Ascending aorta (tissue), 2 donors: ENCODE measurements at regions not wholly inside any gene's neighbourhood (a gene's known extent, or its start where the extent isn't known, plus 50 kb on each side); places are given as distances from the start of the nearest gene placed in this dataset.

Experiments
- DNase-seq, 2 donors: peaks; one replicate each; pipeline ENCODE4 v3.0.0-alpha.2; 2019; ENCODE audit warnings: low spot score in 2 of 2
- H3K27ac ChIP-seq, 2 donors: fragments of 200-600 bp; sonication (generic); one replicate each; pipeline ENCODE4 v1.5.1; 2016 to 2017; ENCODE audit warnings: mild to moderate bottlenecking in 1 of 2
- H3K27me3 ChIP-seq: fragments of 200-600 bp; sonication (generic); one replicate; pipeline ENCODE4 v1.5.1; 2017
- H3K36me3 ChIP-seq, 2 donors: fragments of 200-600 bp; sonication (generic); one replicate each; pipeline ENCODE4 v1.5.1; 2016
- H3K4me1 ChIP-seq, 2 donors: fragments of 200-600 bp; sonication (generic); one replicate each; pipeline ENCODE4 v1.5.1; 2016 to 2017; ENCODE audit warnings: mild to moderate bottlenecking in 1 of 2
- H3K4me3 ChIP-seq, 2 donors: fragments of 200-600 bp; sonication (generic); one replicate each; pipeline ENCODE4 v1.5.1; 2016 to 2017; ENCODE audit warnings: mild to moderate bottlenecking in 1 of 2
- H3K9me3 ChIP-seq, 2 donors: fragments of 200-600 bp; sonication (generic); one replicate each; pipeline ENCODE4 v1.5.1; 2016
- intact Hi-C: fragments of 100-400 bp; cut with DNase I; formaldehyde crosslinking; loops from one replicate; pipeline ENCODE4 v1.15.1; 2023
- TF ChIP-seq, protein P1 (sequence below), 3 experiments: fragments of 200-600 bp in 2 of 3; fragments of 450-650 bp in 1 of 3; sonication (generic) in 2 of 3; IDR thresholded peaks; one replicate each; pipeline ENCODE4 v1.5.1; 2016 to 2019; ENCODE audit warnings: antibody characterized with exemption in 3 of 3, mild to moderate bottlenecking in 1 of 3, moderate library complexity in 1 of 3

GRCh38 chr2:142462306-142462705 lies 331.5 kb upstream of the LRP1B start:
- no peaks in the 10 kb centered on the region for H3K36me3 ChIP-seq
- no peak overlapping the region for H3K27ac ChIP-seq
- no peaks in the 10 kb centered on the region for H3K4me1 ChIP-seq
- intact Hi-C loops: no loop called here
- H3K4me3 ChIP-seq: no peak overlapping the region
- no peak for DNase-seq
- H3K9me3 ChIP-seq: no peaks in the 10 kb centered on the region
- TF ChIP-seq, protein P1, sequence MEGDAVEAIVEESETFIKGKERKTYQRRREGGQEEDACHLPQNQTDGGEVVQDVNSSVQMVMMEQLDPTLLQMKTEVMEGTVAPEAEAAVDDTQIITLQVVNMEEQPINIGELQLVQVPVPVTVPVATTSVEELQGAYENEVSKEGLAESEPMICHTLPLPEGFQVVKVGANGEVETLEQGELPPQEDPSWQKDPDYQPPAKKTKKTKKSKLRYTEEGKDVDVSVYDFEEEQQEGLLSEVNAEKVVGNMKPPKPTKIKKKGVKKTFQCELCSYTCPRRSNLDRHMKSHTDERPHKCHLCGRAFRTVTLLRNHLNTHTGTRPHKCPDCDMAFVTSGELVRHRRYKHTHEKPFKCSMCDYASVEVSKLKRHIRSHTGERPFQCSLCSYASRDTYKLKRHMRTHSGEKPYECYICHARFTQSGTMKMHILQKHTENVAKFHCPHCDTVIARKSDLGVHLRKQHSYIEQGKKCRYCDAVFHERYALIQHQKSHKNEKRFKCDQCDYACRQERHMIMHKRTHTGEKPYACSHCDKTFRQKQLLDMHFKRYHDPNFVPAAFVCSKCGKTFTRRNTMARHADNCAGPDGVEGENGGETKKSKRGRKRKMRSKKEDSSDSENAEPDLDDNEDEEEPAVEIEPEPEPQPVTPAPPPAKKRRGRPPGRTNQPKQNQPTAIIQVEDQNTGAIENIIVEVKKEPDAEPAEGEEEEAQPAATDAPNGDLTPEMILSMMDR (IDR thresholded peaks at IDR 0.05): no peak
- no peaks in the 10 kb centered on the region for H3K27me3 ChIP-seq

- Histone ChIP-seq H3K9me3 (no peaks in the 10 kb centered on the region), H3K4me3 (no peak overlapping the region), H3K4me1 (no peaks in the 10 kb centered on the region), H3K27ac (no peak overlapping the region), H3K27me3 (no peaks in the 10 kb centered on the region), H3K36me3 (no peaks in the 10 kb centered on the region)
- DNase-seq: no peak
- intact Hi-C loops: no loop called here
- TF ChIP-seq, protein P1 (IDR thresholded peaks at IDR 0.05): no peak
These were observed 314.8 kb upstream of the LRP1B start for GRCh38 chr2:142445551-142446072.

- H3K27me3 ChIP-seq: no peaks in the 10 kb centered on the region
- H3K4me1 ChIP-seq: no peaks in the 10 kb centered on the region
- TF ChIP-seq, protein P1 (IDR thresholded peaks at IDR 0.05): no peak
- H3K36me3 ChIP-seq: no peaks in the 10 kb centered on the region
- H3K27ac ChIP-seq: no peak overlapping the region
- DNase-seq: no peak
- intact Hi-C loops: no loop called here
- H3K4me3 ChIP-seq: no peak overlapping the region
- H3K9me3 ChIP-seq: no peaks in the 10 kb centered on the region
These were observed 314.2 kb upstream of the LRP1B start for GRCh38 chr2:142445023-142445422.

DNA sequence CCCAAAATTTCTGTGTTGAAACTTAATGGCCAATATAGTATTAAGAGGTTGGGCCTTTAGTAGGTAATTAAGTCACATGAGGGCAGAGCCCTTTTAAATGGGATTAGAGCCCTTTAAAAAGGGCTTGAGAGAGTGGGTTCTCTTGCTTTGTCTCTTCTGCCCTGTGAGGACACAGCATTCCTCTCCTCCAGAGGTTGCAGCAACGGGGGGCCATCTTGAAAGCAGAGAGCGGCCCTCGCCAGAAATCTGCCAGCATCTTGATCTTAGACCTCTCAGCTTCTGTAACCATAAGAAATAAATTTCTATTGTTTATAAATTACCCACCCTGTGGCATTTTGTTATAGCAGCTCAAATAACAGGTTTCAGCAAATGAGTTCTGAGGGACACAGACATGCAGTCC lies 305.0 kb upstream of the LRP1B start:
- Histone ChIP-seq H3K9me3 (no peaks in the 10 kb centered on the region), H3K27ac (no peak overlapping the region), H3K36me3 (no peaks in the 10 kb centered on the region), H3K4me3 (no peak overlapping the region), H3K27me3 (no peaks in the 10 kb centered on the region), H3K4me1 (no peaks in the 10 kb centered on the region)
- intact Hi-C loops: no loop called here
- DNase-seq: no peak
- TF ChIP-seq, protein P1 (IDR thresholded peaks at IDR 0.05): no peak

DNA sequence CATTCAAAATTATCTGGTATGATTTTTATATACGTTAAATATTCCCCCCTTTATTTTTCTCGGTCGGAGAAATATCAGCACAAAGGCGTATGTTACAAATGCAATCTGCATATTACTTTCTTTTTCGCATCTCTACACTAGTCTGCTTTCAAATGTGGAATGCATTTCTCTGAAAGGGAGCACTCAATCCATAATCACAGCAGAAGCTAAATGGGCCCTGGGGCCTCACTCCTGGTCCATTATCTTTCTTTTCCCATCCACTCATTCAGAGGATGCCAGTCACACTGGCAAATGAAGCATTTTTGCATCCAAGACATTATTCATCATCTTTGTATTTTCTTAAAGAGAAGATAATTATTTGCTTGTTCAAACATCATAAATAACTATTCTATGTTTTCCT lies 295.2 kb upstream of the LRP1B start:
- intact Hi-C loops: no loop called here

More for the DNA sequence above, 295.2 kb upstream of the LRP1B start:
- TF ChIP-seq, protein P1 (IDR thresholded peaks at IDR 0.05): no peak
- Histone ChIP-seq H3K4me3 (no peak overlapping the region), H3K27me3 (no peaks in the 10 kb centered on the region), H3K36me3 (no peaks in the 10 kb centered on the region), H3K27ac (no peak overlapping the region), H3K9me3 (no peaks in the 10 kb centered on the region), H3K4me1 (no peaks in the 10 kb centered on the region)
- DNase-seq: no peak
